NCI-H1930 (cell line): ENCODE measurements at regions not wholly inside any gene's neighbourhood (a gene's known extent, or its start where the extent isn't known, plus 50 kb on each side); places are given as distances from the start of the nearest gene placed in this dataset.

ENCODE experiments used
- DNase-seq, 2 experiments: peaks; one replicate each; lab custom pipeline; 2025; lab: John Stamatoyannopoulos, UW

DNA sequence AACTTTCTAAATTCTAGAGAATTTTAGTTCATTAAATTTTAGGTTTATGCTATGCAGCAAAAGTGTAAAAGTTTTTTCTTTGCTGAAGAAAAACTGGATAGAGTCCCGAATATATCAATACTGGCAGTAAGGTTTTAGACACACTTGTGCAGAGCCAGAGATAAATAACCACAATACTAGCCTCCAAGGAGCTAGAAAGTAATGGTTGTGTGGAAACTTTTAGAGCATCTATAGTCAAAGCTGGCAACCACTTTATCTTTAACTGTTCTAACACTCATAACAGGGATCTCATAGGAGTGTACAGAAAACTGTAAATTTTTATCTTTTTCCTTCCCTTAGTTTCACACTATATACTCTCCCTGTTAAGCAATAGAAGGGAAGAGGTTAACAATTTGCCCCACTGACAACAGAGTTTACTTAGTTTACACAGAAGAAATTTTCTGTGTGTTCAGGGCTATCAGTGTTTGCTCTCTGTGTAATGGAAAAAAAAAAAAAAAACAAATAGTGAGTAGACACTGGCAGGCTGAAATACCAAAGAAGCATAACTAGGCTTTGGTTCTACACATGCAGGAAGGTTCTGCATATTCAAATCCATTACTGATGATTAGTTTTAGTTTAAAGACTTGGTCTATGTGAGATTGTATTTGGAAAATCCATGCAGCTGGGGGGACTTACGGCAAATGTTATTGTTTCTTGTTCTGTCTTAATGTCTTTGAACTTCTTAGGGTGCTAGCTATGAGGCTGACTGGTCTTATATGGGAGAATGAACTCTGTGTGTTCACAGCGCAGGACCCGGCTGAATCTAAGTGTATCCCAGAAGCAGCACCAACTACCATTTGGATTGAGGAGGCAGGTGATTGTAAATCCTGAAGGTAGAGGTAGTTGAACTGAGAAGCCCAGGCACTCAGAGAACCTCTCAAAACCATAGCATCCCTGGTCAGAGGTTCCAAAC is 187.6 kb downstream of the PCSK1 start:
- no peak for DNase-seq

DNA sequence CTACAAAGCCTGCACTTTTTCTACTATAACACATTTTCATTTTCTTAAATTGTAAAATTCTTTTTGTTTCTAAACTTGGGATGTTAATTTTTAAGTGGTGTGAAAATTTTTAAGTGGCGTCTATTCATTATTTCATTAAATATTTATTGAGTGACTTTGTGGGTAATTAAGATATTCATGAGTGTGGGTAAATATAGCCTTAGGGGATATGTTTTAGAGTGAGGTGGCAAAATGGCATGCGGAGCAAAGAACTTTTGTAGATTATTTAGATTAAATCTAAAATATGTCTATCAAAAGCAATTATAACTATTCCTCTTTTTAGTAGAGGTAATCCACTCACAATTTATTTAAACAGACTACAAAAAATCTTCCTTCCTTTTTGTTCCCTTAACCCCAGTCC is 188.4 kb downstream of the PCSK1 start:
- DNase-seq = no peak

DNA sequence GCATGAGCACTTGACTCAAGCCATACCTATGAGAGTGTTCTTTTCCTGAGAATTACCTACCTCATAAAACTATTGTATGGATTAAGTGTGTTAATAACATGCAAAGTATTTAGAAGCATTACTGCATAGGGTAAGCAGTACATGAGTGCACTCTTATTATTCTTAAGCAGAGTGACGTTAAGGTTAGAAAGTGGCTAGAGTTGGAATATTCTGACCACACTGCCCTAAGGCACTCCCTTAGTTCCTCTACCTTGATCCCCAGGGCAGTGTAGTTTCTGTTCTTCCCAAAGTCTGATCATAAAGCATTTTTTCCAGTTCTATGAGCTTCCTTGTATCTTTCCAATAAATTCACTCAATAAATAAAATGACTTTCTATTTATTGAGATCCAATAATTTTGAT is 189.2 kb downstream of the PCSK1 start:
- no peak for DNase-seq

DNA sequence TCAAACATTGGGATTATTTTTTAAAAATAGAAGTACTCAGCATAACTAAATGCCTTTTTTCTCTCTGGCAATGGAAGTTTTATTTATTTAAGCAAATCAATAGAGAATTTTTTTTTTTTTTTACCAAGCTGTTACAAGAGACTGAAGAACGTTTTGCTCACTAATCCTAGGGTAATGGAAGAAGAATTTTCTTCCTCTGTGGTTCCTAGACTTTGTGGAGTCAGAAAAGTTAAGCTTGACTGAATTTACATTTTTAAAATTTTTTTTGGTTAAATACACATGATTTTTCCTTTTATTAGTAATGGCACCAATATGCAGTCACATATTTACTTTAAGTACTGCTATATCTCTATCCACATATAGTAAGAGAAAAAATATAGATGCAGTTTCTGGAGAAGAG is 189.8 kb downstream of the PCSK1 start:
- no peak for DNase-seq

DNA sequence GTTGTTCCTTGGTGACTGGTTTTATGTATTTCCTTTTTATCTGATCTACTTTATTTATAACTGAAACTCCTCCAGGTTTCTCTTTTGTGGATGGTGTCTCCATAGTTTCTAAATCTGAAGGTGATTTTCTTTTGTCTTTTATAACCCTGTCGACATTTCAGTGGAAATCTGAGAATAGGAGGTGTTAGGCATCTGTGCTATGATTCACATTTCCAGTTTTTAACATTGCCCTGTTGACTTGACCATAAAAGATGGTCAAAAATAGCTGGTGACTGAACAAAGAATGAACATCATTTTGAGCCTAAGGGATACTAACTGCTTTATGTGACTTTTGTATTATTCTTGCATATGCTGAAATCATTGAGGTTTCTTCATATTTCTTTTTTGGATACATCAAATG is 190.5 kb downstream of the PCSK1 start:
- DNase-seq = no peak

DNA sequence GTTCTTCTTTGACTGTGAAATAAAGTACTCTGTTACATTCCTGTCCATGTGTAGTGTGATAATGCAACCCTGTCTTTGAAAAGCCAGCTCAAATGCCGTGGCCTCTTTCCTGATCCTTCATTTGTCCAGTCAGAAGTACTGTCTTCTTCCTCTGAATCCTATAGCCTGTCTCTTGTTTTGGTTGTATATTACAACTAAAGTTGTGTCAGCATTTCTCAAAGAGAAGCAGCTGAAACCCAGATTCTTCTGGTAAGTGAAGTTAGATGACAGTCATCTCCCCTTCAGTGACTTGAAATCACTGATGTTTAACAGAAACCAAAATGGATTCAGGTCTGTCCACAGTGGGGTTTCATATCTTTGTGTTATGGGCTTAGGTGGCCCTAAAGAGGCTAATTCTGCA is 196.2 kb downstream of the PCSK1 start:
- DNase-seq = no peak

DNA sequence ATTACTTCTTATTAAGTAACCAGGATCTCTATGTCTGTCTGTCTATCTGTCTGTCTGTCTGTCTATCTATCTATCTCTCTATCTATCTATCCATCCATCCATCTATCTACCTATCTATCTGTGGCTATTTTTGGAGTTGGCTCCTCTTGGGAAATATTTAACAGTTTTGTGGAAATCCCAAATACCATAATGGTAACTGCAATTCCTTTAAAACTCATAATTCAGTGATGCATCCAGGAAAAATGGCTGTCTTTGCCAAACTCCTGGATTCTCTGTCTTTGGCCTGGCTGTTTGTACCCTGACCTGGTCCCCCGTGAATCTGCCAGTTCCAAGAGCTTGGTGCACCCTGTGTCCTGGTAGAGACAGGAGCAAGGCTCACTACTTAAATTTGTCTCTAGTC is 197.0 kb downstream of the PCSK1 start:
- DNase-seq = no peak

DNA sequence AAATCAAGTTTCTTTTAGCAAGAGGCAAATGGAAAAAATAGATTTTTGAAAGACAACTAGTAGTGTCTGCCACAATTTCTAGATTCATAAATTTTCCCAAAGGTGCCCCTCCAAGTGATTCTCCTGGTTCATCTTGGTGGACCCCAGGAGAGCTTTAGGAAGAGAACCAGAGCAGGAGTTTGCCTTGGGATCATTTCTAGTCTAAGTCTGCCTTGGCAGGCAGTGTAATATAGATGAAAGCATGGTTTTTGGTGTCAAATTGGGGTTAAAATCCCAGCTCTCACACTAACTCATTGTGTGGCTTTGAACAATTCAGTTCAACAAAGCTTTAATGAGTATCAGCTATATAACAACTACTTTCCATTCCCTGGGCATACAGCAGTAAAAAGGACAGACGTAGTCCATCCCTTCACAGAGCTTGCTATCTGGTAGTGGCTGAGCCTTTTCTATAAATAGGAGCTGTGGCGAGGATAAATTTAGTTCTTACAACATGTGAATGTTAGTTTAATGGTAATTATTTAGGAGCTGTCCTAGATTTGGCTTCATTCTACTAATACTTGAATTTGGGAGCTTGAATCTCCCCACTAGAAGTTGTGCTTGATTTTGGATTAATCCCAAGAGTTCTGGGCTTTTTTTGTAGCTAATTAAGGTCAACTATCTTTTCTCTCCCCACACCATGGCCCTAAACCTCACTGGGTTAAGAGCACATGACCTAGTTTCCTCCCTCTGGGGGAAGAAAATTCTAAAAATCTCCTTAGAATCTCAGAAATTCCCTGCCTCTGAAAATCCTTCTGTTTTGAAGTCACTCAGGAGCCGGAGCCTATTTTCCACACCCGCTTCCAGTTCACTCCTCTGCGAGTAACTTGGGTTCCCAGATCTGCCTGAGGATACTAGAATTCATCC is 197.8 kb downstream of the PCSK1 start:
- DNase-seq = no peak

DNA sequence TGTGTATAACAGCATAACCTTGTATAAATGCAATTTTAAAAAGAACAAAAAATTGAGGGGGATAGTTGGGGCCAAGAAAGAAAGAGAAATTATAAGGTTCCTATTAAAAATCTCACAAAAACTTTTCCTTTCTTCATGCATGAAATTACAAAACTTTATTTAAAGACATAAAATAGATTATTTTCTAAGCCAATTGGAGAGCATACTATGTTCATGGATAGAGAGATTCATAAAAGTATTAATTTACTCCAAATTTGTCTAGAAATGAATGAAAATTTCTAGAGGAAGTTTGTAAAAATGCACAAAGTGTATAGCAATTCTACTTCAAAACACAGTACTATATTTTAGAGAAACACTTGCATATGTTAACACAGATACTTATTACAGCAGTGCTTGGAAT is 200.4 kb downstream of the PCSK1 start:
- DNase-seq = no peak

DNA sequence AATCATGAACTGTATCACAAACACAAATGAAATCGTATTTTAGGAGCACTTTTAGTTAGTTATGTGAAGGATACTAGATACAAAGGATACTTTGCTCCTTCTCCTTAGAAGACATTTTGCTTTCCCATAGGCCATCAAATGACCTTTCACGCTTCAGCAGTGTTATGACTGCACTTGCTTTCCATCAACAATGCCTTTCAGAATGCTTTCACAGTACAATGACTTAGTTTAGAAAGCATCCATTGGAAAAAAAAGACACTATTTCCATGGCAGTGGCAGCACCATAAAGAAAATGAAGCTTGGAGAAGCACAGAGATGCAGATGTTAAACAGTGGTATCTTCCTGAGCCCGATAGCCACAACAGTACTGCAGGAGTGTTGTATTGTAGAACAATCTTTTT is 203.9 kb downstream of the PCSK1 start:
- DNase-seq = no peak

DNA sequence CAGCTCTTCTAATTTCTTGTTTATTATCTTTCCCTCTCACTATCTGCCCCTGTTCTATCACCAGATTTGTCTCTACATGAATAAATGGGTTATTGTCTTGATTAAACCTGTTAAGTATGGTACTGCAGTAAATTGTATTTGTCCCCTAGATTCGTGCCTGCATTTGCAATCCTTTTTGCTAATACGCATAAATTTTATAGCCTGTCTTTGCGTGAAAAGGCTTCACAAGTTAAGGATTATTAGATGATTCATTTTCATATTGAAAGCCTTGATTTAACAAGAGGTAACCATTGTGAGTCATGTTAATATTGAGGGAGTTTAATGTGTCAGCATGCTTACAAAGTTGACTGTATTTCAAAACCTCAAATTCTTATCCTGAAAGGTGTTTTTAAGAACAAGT is 204.6 kb downstream of the PCSK1 start:
- DNase-seq = no peak

DNA sequence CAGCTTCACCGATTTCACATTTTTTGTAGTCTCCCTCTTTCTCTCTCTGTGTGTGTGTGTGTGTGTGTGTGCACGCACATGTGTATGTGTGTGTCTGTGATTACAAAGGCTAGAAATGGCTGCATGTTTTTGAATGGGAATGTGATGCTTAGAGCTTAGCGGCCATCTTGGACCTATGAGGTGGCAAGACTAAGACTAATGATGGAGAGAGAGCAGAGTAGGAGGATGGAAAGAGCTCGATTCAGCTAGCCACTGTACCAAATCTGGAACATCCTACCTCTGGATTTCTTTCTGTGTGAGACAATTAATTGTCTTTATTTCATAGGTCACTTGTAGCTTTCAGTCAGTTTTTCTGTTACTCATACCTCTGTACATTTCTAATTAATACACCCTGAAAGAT is 205.1 kb downstream of the PCSK1 start:
- no peak for DNase-seq

DNA sequence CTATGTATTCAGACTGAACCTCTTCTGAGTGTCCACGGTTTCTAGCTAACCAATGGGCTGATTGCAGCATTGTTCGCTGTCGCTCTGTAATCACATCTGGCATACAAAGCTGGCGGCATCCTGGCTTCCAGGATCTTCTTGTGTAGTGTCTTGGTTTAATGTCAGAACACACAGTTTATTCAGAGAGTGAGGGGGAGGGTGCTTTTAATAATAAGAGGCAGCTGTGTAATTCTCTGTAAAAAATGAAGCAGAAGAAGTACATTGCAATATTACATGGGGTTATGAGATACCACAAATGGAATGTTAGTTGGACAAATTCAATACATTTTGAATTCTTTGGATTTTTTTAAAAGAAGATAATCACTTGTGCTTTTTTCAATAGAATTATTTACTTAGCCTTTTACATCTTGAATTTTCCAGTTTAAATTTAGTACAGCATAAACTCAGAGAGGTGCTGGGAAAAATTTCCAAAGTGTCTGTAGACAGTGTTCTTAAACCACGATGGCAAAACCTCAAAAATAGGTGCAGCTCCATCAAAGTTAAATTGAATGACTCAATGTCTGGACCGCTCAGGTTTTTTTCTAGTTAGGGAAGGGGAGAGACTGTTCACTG is 206.0 kb downstream of the PCSK1 start:
- no peak for DNase-seq

DNA sequence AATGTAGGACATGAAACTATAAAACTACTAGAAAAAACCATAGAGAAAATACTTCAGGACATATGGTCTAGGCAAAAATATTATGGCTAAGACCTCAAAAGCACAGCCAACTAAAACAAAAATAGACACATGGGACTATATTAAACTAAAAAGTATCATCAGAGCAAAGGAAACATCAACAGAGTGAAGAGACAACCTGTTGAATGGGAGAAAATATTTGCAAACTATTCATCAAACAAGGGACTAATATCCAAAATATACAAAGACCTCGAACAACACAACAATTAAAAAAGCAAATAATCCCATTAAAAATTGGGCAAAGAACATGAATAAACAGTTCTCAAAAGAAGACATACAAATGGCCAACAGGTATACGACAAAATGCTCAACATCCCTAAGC is 210.9 kb downstream of the PCSK1 start:
- DNase-seq = no peak

DNA sequence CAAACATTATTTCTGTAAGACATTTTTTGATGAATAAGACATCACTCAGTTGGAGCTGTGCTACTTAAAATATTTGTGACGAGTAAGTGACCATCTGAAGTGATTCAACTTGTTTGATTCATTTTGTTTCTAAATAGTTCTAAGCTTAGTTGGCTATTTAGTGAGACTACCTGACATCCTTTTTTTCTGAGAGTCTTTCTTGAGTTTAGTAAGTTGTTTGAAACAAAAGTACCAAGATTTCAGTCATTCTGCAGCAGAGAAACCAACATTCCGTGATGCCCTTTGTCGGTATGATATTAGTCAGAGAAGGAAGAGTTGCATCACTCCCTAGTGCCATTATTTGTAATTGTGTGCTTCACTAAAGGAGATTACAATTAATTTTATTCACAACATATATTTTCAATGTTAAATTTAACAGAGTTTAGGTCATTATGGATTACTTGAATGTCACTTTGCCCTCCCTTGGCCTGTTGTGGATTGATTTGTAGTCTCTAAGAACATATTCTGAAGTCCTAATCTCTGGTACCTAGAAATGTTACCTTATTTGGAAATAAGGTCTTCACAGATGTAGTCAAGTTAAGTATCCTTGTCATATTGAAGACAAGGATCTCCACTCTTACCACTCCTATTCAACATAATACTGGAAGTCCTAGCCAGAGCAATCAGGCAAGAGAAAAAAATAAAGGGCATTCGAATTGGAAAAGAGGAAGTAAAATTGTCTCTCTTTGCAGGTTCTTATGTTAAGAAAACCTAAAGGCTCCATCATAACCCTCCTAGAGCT is 212.2 kb downstream of the PCSK1 start:
- DNase-seq = no peak

DNA sequence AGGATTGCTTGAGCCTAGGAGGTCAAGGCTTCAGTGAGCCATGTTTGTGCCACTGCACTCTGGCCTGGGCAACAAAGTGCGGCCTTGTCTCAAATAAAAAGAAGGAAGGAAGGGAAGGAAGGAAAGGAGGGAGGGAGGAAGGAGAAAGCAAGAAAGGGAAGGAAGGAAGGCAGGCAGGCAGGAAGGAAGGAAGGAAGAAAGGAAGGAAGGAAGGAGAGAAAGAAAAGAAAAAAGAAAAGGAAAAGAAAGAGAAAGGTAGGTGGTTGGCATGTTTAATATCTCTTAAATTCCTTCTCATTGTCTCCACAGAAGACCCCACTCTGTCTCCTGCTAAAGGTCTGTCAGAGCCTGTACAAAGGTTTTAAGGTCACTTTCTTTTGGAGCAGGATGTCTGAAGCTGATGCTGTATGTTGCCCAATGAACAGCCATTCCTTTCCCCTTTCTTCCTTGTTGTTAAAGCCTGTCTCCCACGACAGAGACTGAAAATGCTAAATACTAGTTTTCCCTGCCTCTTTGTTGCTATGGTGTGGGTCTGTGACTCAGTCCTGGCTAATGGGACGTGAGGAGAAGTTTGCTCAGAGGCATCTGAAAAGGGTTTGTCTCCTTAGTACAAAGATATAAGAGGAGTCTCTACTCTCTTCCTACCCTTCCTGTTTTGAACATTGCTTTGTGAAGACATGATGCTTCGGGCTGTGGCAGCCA is 213.3 kb downstream of the PCSK1 start:
- no peak for DNase-seq

DNA sequence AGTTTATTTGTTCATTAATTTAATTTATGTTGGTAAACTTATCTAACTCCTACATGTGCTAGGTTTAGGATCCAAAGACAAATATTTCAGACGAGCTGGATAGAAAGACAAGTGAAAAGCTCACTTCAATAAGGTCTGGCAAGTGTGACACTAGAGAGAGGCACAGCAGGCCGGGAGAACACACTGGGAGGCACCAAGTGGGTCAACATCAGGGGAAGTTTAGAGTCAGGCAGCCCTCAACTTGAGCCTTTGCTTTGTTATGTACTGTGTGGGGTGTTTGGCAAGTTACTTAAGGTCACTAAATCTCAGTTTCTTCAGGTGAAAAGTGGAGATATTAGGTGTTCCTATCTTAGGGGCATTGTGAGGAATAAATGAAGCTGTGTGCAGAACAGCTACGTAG is 214.4 kb downstream of the PCSK1 start:
- DNase-seq = no peak

DNA sequence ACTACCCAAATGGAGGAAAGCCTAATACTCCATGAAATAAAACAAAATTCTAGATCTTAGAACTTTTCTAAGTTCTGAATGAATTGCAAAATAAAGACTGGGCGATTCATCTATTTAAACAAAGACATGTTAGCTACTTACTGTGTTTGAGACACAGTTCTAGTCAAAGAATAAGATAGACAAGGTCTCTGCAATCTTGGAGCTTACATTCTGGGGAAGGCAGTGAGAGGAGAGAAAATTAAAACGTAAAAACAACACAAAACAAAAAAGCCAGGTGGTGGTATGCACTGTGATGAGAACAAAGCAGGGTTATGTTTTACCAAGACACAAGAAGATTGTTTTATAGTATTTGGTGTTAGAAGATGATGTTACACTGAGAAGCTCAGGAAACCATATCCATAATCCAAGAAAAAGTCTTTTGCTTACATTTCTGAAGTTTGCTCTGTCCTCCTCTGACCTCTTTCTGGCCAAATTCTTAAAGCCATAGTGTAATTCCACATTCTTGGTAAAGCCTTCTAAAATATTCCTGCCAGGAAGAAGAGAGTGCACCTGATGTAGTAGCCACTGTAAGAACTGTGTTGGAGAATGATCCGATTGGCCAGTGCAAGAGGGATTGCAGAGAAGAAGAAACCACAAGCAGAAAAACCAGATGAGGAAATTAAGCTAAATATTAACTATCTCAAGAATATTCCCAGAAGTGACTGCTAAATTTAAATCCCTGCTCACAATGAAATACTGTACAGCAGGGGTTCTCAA is 218.4 kb downstream of the PCSK1 start:
- no peak for DNase-seq

DNA sequence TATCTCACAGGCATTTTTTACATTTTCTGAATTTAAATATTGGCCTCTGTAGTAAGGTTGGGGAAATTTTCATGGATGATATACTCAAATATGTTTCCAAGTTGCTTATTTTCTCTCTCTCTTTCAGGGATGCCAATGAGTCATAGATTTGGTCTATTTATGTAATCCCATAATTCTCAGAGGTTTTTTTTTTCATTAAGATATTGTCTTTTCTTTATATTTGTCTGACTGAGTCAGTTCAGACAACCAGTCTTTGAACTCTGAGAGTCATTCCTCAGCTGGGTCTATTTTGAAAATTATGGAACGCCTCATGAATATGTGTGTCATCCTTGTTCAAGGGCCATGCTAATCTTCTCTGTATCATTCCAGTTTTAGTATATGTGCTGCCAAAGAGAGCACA is 223.2 kb downstream of the PCSK1 start:
- DNase-seq = no peak

DNA sequence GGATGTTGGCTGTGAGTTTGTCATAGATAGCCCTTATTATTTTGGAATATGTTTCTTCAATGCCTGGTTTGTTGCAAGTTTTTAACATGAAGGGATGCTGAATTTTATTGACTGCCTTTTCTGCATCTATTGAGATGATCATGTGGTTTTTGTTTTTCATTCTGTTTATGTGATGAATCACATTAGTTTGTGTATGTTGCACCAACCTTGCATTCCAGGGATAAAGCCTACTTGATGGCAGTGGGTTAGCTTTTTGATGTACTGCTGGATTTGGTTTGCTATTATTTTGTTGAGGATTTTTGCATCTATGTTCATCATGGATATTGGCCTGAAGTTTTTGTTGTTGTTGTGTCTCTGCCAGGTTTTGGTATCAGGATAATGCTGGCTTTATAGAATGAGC is 225.6 kb downstream of the PCSK1 start:
- DNase-seq = no peak
